H1 (cell line): ENCODE measurements at regions not wholly inside any gene's neighbourhood (a gene's known extent, or its start where the extent isn't known, plus 50 kb on each side); places are given as distances from the start of the nearest gene placed in this dataset.

Experiments
- CTCF ChIA-PET: fragments of 300-600 bp; sonication (Branson Sonifier 250); formaldehyde crosslinking; loops from one replicate; lab custom pipeline; 2021; ENCODE audit not compliant: partially characterized antibody; lab: Charles Lee
- POLR2A ChIA-PET: fragments of 300-600 bp; sonication (Branson Sonifier 250); formaldehyde crosslinking; loops from one replicate; lab custom pipeline; 2021; ENCODE audit warnings: inconsistent platforms; ENCODE audit not compliant: partially characterized antibody; lab: Charles Lee
- DNase-seq, 2 experiments: peaks; one replicate each; pipeline versions ENCODE4 v3.0.0 to v3.0.0-alpha.2; 2010 to 2022; ENCODE audit warnings: low spot score in 2 of 2, low read depth in 1 of 2, mixed read lengths in 1 of 2
- FAIRE-seq: peaks from 2 replicates; lab custom pipeline; 2011; peaks lifted over from hg19 to GRCh38; lab: Jason Lieb, UNC
- H2AFZ ChIP-seq: 2 replicates; pipeline ENCODE4 v1.8.1; 2012; ENCODE audit warnings: low read length, inconsistent platforms
- H2AK5ac ChIP-seq: 2 replicates; pipeline ENCODE4 v1.6.1; 2013; ENCODE audit warnings: low read depth, low read length
- H2BK120ac ChIP-seq: replicated peaks from 2 replicates; pipeline ENCODE3; 2013; ENCODE audit warnings: low read depth, low read length, inconsistent platforms
- H2BK12ac ChIP-seq: 2 replicates; pipeline ENCODE4 v1.6.1; 2013; ENCODE audit warnings: low read depth, low read length
- H2BK15ac ChIP-seq: 2 replicates; pipeline ENCODE4 v1.6.1; 2013; ENCODE audit warnings: low read length
- H2BK20ac ChIP-seq: 2 replicates; pipeline ENCODE4 v1.6.1; 2013; ENCODE audit warnings: low read length
- H2BK5ac ChIP-seq: 2 replicates; pipeline ENCODE4 v1.6.1; 2013; ENCODE audit warnings: low read depth, low read length
- H3K14ac ChIP-seq: 2 replicates; pipeline ENCODE4 v1.6.1; 2013; ENCODE audit warnings: inconsistent platforms; ENCODE audit not compliant: insufficient read length
- H3K18ac ChIP-seq: 2 replicates; pipeline ENCODE4 v1.6.1; 2013; ENCODE audit warnings: low read length; ENCODE audit errors: extremely low read depth
- H3K23ac ChIP-seq: 2 replicates; pipeline ENCODE4 v1.6.1; 2013; ENCODE audit warnings: inconsistent platforms; ENCODE audit not compliant: insufficient read length
- H3K23me2 ChIP-seq: 2 replicates; pipeline ENCODE4 v1.6.1; 2013; ENCODE audit warnings: low read depth, low read length
- H3K27ac ChIP-seq: 2 replicates; pipeline ENCODE4 v1.6.1; 2011; ENCODE audit warnings: low read depth, low read length, inconsistent platforms
- H3K27me3 ChIP-seq, 4 experiments: replicated peaks in 1 of 4; 1 replicate in 1 of 4; 2 replicates in 3 of 4; pipeline versions ENCODE4 v1.6.1 to v1.8.1; 2011 to 2013; ENCODE audit warnings: low read length in 3 of 4, mild to moderate bottlenecking in 3 of 4, inconsistent platforms in 2 of 4, mixed read lengths in 2 of 4, moderate library complexity in 1 of 4; ENCODE audit not compliant: control insufficient read depth in 3 of 4, insufficient read depth in 3 of 4; ENCODE audit errors: extremely low read depth in 1 of 4
- H3K36me3 ChIP-seq, 4 experiments: 2 replicates each; pipeline versions ENCODE4 v1.6.1 to v1.8.1; 2011 to 2013; ENCODE audit warnings: mild to moderate bottlenecking in 4 of 4, low read length in 3 of 4, moderate library complexity in 2 of 4, control low read depth in 1 of 4, inconsistent platforms in 1 of 4; ENCODE audit not compliant: insufficient read depth in 4 of 4, control insufficient read depth in 2 of 4
- H3K4ac ChIP-seq: replicated peaks from 2 replicates; pipeline ENCODE3; 2013; ENCODE audit warnings: low read length, low read depth, mixed read lengths, inconsistent platforms; ENCODE audit not compliant: insufficient read length
- H3K4me1 ChIP-seq, 4 experiments: replicated peaks in 1 of 4; 1 replicate in 1 of 4; 2 replicates in 3 of 4; pipeline versions ENCODE4 v1.6.1 to v1.8.1; 2011 to 2013; ENCODE audit warnings: low read length in 3 of 4, inconsistent platforms in 2 of 4, mixed read lengths in 1 of 4; ENCODE audit not compliant: insufficient read depth in 4 of 4, control insufficient read depth in 3 of 4
- H3K4me2 ChIP-seq, 2 experiments: 2 replicates each; pipeline versions ENCODE4 v1.6.1 to v1.8.1; 2011 to 2013; ENCODE audit warnings: low read depth in 2 of 2, low read length in 2 of 2, control low read depth in 1 of 2, inconsistent platforms in 1 of 2, mild to moderate bottlenecking in 1 of 2; ENCODE audit not compliant: insufficient read depth in 1 of 2
- H3K4me3 ChIP-seq, 4 experiments: fragments of 200-600, 300-600 bp in 1 of 4; sonication (generic), shearing (Covaris generic), sonication (Bioruptor Twin) in 1 of 4; 2 replicates each; pipeline versions ENCODE4 v1.5.1 to v1.8.1; 2011 to 2016; ENCODE audit warnings: low read length in 4 of 4, low read depth in 3 of 4, control low read depth in 2 of 4, inconsistent platforms in 2 of 4, mild to moderate bottlenecking in 2 of 4, mixed read lengths in 1 of 4, moderate library complexity in 1 of 4; ENCODE audit not compliant: insufficient read depth in 2 of 4; ENCODE audit errors: extremely low read depth in 1 of 4
- H3K56ac ChIP-seq: replicated peaks from 2 replicates; pipeline ENCODE3; 2013; ENCODE audit warnings: low read depth, mild to moderate bottlenecking, mixed read lengths, low read length, inconsistent platforms; ENCODE audit not compliant: insufficient read length
- H3K79me1 ChIP-seq: 2 replicates; pipeline ENCODE4 v1.6.1; 2013; ENCODE audit warnings: low read depth, low read length, control low read depth
- H3K79me2 ChIP-seq, 2 experiments: 2 replicates each; pipeline versions ENCODE4 v1.6.1 to v1.8.1; 2012 to 2013; ENCODE audit warnings: low read length in 2 of 2, mild to moderate bottlenecking in 2 of 2, inconsistent platforms in 1 of 2; ENCODE audit not compliant: insufficient read depth in 2 of 2, control insufficient read depth in 1 of 2
- H3K9ac ChIP-seq, 4 experiments: replicated peaks in 1 of 4; 1 replicate in 1 of 4; 2 replicates in 3 of 4; pipeline versions ENCODE4 v1.6.1 to v1.8.1; 2011 to 2013; ENCODE audit warnings: low read depth in 3 of 4, low read length in 3 of 4, control low read depth in 2 of 4, mild to moderate bottlenecking in 2 of 4, moderate library complexity in 2 of 4, inconsistent platforms in 1 of 4; ENCODE audit errors: extremely low read depth in 1 of 4
- H3K9me3 ChIP-seq, 2 experiments: 2 replicates each; pipeline versions ENCODE4 v1.6.1 to v1.8.1; 2012 to 2013; ENCODE audit warnings: mild to moderate bottlenecking in 2 of 2, moderate library complexity in 2 of 2, control low read depth in 1 of 2, inconsistent platforms in 1 of 2, low read depth in 1 of 2, low read length in 1 of 2, mixed read lengths in 1 of 2; ENCODE audit not compliant: insufficient read depth in 2 of 2
- H4K20me1 ChIP-seq, 2 experiments: replicated peaks in 1 of 2; 2 replicates each; pipeline versions ENCODE3 to v1.8.1; 2011 to 2013; ENCODE audit warnings: inconsistent platforms in 2 of 2, low read length in 2 of 2, mild to moderate bottlenecking in 1 of 2; ENCODE audit not compliant: insufficient read depth in 2 of 2, control insufficient read depth in 1 of 2
- H4K5ac ChIP-seq: 2 replicates; pipeline ENCODE4 v1.6.1; 2013; ENCODE audit warnings: low read length, low read depth, mixed read lengths, inconsistent platforms; ENCODE audit not compliant: insufficient read length
- H4K8ac ChIP-seq: 2 replicates; pipeline ENCODE4 v1.8.0; 2013; ENCODE audit warnings: mild to moderate bottlenecking, moderate library complexity, low read length, inconsistent platforms; ENCODE audit not compliant: insufficient read depth; ENCODE audit errors: extremely low read depth
- H4K91ac ChIP-seq: replicated peaks from 2 replicates; pipeline ENCODE3; 2013; ENCODE audit warnings: low read length, mixed read lengths, inconsistent platforms; ENCODE audit not compliant: insufficient read length
- CTCF ChIP-seq, 3 experiments: IDR thresholded peaks; 1 replicate in 2 of 3; 2 replicates in 1 of 3; pipeline versions ENCODE4 v1.5.1 to v1.6.1; 2011; ENCODE audit warnings: low read length in 3 of 3, mild to moderate bottlenecking in 3 of 3, inconsistent platforms in 2 of 3, low read depth in 1 of 3, moderate library complexity in 1 of 3; ENCODE audit not compliant: insufficient read depth in 1 of 3; ENCODE audit errors: control extremely low read depth in 1 of 3
- EP300 ChIP-seq, 2 experiments: IDR thresholded peaks; 1 replicate in 1 of 2; 2 replicates in 1 of 2; pipeline ENCODE4 v1.6.1; 2011 to 2012; ENCODE audit warnings: low read depth in 2 of 2, low read length in 2 of 2, mild to moderate bottlenecking in 2 of 2, borderline replicate concordance in 1 of 2, inconsistent platforms in 1 of 2, moderate library complexity in 1 of 2
- JUN ChIP-seq: IDR thresholded peaks from 2 replicates; pipeline ENCODE4 v1.6.1; 2011; ENCODE audit warnings: low read depth, mild to moderate bottlenecking, improper control_type of control experiment, low read length
- JUND ChIP-seq: IDR thresholded peaks from 2 replicates; pipeline ENCODE4 v1.6.1; 2011; ENCODE audit warnings: mild to moderate bottlenecking, improper control_type of control experiment, low read length
- RBBP5 ChIP-seq: IDR thresholded peaks from 2 replicates; pipeline ENCODE4 v1.7.1; 2012; ENCODE audit warnings: low read depth, mild to moderate bottlenecking, inconsistent platforms, low read length, moderate library complexity, borderline replicate concordance
- RNF2 ChIP-seq: fragments of 200-900, 300-1000 bp; sonication (generic); IDR thresholded peaks from 2 replicates; pipeline ENCODE4 v1.7.1; 2016; ENCODE audit warnings: borderline replicate concordance, low read depth, mild to moderate bottlenecking, antibody characterized with exemption, low read length; ENCODE audit not compliant: poor library complexity, severe bottlenecking; ENCODE audit errors: missing control alignments
- SIX5 ChIP-seq: IDR thresholded peaks from 2 replicates; pipeline ENCODE4 v1.6.1; 2011; ENCODE audit warnings: mild to moderate bottlenecking, low read depth, low read length
- SP4 ChIP-seq: IDR thresholded peaks from 2 replicates; pipeline ENCODE4 v1.6.1; 2012; ENCODE audit warnings: low read length, inconsistent platforms
- WGBS, 2 experiments: shearing (Covaris generic) in 1 of 2; methylation state at CpG; one replicate each; pipeline versions ENCODE4 v1.1.6 to v1.1.7; 2013 to 2015; ENCODE audit warnings: low lambda C conversion rate in 2 of 2, mixed read lengths in 2 of 2, inconsistent platforms in 1 of 2, low coverage in 1 of 2, missing lambda C conversion rate in 1 of 2; ENCODE audit not compliant: insufficient replicate concordance in 2 of 2, insufficient coverage in 1 of 2, insufficient read length in 1 of 2; ENCODE audit errors: extremely low coverage in 1 of 2, missing lambda C conversion rate in 1 of 2; 5-methylcytosine and 5-hydroxymethylcytosine counted together

DNA sequence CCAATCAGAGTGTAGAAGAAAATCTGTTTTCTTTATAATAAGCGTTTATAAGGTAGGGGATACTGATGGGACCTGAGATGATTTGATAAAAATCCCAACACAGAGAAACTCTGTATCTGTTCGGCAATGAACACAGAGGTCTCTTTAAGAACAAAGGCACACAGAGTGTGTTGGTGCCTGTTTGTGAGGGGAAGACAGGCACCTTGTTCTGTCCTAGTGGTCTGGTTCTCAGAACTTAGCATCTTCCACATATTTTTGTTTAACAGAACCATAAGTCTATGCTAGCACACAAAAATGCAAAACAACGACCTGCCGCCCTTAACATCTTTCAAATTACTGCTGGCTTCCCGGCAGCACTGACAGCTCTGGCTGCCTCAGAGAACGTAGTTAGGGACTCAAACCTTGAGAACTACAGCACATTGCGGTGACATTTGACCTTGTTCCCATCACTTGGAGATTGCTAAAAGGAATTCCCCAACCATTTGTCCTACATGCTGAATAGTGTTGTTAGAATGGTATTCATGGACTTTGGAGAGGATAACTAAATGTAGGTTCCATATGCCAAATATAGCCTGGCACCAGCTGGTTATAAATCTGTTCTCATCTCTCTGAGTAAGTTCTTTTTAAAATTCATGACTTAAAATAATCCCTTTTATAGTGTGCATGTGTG is 871.7 kb upstream of the TYRP1 start:
- H2BK15ac ChIP-seq, result no peak overlapping the region
- H3K4me2 ChIP-seq, result no peak overlapping the region
- no peaks in the 10 kb centered on the region for H4K20me1 ChIP-seq
- H3K27ac ChIP-seq, result no peak overlapping the region
- WGBS, 2 experiments, result 80% methylated on average over 6 of the region's 7 CpGs; no CpG with 5 or more reads in 1 of the 2 experiments
- no peak overlapping the region for H2BK20ac ChIP-seq
- H3K79me2 ChIP-seq, result no peaks in the 10 kb centered on the region
- no peaks in the 10 kb centered on the region for H3K9me3 ChIP-seq
- H3K4me1 ChIP-seq, result no peaks in the 10 kb centered on the region
- no peak overlapping the region for H2AK5ac ChIP-seq
- no peak for DNase-seq
- H2BK120ac ChIP-seq, result no peak overlapping the region
- no peak overlapping the region for H3K4ac ChIP-seq
- H3K18ac ChIP-seq, result no peak overlapping the region
- H3K56ac ChIP-seq, result no peak overlapping the region
- H3K79me1 ChIP-seq, result no peaks in the 10 kb centered on the region
- H2AFZ ChIP-seq, result no peak overlapping the region
- TF ChIP-seq RBBP5 (no peak), CTCF (IDR thresholded peaks at IDR 0.05; ENCODE audit: control extremely low read depth in 1 of 3, insufficient read depth in 1 of 3, low read depth in 1 of 3, low read length in 3 of 3) (no peak), JUND (no peak), RNF2 (no peak), EP300 (IDR thresholded peaks at IDR 0.05; ENCODE audit: borderline replicate concordance in 1 of 2, low read depth in 2 of 2, low read length in 2 of 2) (no peak), JUN (no peak), SP4 (no peak), SIX5 (no peak)
- H3K36me3 ChIP-seq, result no peaks in the 10 kb centered on the region
- no peak overlapping the region for H2BK5ac ChIP-seq
- H3K27me3 ChIP-seq, result no peaks in the 10 kb centered on the region
- no peak overlapping the region for H4K8ac ChIP-seq
- H3K23ac ChIP-seq, result no peak overlapping the region
- no peak for FAIRE-seq
- no peak overlapping the region for H2BK12ac ChIP-seq
- ChIA-PET POLR2A (no interaction called here), CTCF (interaction anchor here (0.6 kb wide), 1 partner anchor 1743 kb away, joined by 3 read pairs; no protein-coding TSS in a partner anchor)
- H3K9ac ChIP-seq, result no peak overlapping the region
- no peak overlapping the region for H4K91ac ChIP-seq
- no peak overlapping the region for H3K14ac ChIP-seq
- H3K4me3 ChIP-seq, result no peak overlapping the region
- H4K5ac ChIP-seq, result no peak overlapping the region
- H3K23me2 ChIP-seq, result no peaks in the 10 kb centered on the region; the same call in 1 of the 2 replicates
